ENCODE measurements at regions not wholly inside any gene's neighbourhood (a gene's known extent, or its start where the extent isn't known, plus 50 kb on each side); places are given as distances from the start of the nearest gene placed in this dataset.

GRCh38 chr5:56585999-56586691, 229.2 kb upstream of the MAP3K1 start:
- no peak for DNase-seq

DNA sequence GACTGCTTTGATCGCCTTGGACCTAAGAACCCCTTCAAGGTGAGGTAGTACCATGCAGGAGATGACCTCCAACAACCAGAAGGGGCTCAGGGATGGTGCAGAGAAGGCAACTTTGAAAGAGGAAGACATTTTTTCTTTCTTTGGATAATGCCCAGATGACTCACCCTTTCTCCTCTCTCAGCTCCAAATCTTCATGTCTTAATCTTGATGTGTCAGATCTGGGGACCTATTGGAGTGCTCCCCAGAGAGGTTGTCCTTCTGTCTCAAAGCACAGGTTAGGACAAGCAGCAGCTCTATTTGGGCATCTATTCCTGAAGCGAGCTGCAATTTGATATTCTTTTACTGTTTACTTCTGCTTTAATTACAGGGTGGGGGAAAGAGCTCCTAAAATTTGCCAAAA, 229.9 kb upstream of the MAP3K1 start:
- DNase-seq, result no peak

GRCh38 chr5:56581426-56581825, 233.9 kb upstream of the MAP3K1 start:
- DNase-seq, result no peak

- no peak for DNase-seq
Measured at GRCh38 chr5:56580864-56581263, 234.5 kb upstream of the MAP3K1 start.

DNA sequence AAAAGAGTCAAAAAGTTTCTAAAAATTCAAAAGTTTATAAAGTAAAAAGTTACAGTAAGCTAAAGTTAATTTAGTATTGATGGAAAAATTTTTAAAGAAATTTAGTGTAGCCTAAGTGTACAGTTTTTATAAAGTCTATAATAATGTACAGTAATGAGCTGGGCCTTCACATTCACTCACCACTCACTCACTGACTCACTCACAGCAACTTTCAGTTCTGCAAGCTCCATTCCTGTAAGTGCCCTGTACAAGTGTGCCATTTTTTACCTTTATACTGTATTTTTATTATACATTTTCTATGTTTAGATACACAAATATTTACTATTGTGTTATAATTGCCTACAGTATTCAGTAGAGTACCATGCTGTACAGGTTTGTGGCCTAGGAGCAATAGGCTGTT, 239.5 kb upstream of the MAP3K1 start:
- DNase-seq, result no peak

GRCh38 chr5:56574778-56575177, 240.6 kb upstream of the MAP3K1 start:
- no peak for DNase-seq

DNA sequence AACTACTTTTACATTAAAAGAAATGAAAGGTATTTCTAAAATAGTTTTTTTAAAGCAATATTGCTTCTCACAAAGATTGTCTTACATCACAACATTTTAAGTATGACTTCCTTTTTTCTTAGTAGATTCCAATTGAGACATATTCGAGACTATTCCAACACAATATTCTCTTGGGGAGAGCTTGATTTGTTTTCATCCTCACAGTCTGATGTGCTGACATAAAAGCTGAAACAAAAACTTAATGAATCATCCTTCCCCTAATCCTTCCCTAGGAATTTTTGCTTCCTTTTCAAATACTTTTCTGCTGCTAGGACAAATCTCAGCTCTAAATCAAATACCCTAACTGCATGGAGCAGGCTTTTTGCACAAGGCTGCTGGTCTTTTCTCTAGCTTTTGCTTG, 245.8 kb upstream of the MAP3K1 start:
- no peak for DNase-seq

DNA sequence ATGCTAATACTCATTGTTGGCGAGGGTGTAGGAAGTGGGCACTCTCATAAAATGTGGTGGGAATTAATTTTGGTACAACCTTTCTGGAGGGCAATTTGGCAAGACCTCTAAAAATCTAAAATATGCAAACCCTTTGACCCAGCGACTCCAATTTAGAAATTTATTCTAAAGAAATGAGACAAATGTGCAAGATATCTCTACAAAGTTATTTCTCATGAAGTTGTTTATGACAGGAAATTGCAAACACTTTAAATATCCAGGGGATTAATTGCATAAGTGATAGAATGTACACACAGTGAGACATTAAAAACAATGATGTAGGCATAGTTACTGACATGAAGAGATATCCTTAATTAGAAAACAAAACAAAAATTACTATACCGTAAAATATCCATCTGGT, 246.3 kb upstream of the MAP3K1 start:
- DNase-seq, result no peak

- no peak for DNase-seq
Measured at GRCh38 chr5:56567278-56567677, 248.1 kb upstream of the MAP3K1 start.

- DNase-seq, result no peak
Measured at GRCh38 chr5:56566374-56567249, 248.7 kb upstream of the MAP3K1 start.

GRCh38 chr5:56565644-56566043, 249.7 kb upstream of the MAP3K1 start:
- no peak for DNase-seq

- no peak for DNase-seq
Measured at GRCh38 chr5:56565283-56565615, 250.1 kb upstream of the MAP3K1 start.

- no peak for DNase-seq
Measured at GRCh38 chr5:56564541-56565282, 250.6 kb upstream of the MAP3K1 start.

GRCh38 chr5:56561455-56561854, 253.9 kb upstream of the MAP3K1 start:
- no peak for DNase-seq

- DNase-seq, result no peak
Measured at GRCh38 chr5:56558131-56558745, 257.1 kb upstream of the MAP3K1 start.

DNA sequence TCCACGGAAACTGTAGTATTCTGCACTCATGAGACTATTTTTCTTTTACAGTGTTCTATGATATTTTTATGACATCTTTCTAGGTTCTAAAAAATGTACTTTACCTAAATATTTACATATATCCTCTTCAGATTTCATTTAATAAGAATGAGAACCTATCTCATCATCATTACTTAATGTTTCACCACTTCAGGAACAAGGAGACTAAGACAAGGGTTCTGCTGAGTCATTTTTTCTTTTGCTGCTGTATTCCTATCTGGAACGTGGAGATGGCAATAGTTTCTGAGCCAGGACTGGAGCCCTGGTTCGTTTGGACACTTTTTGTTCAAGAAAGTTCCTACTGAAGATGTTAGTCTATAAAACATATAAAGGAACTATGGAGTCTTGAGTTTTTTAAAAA, 258.2 kb upstream of the MAP3K1 start:
- no peak for DNase-seq

DNA sequence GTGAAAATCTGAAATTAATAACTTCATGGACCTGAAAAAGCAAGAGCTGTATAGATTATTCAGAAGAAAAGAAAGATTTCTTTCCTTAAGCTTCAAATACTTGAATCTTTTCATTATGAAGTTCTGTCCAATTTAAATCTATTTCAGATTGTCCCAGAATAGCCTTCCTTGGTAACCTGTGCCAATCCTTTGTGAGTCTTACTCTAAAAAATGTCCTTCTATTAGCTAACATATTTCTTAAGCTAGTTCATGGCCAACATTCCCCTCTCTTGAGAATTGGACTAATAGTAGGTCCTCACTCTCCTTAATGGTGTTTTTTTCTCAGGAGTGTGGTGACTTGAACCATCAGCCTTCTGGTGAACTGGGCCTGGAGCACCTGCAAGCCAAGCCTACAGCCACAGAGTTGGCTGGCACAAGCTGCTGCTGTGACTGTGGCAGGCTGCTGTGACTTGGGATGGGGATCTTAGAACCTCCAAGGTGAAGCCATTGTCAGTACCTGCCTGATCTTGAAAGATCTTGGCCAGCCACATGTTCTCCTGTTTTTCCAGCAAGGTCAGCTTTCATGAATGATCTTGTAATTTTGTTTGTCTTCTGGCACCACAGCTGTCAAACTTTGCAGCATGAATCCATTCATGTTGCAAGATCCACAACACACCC, 262.6 kb upstream of the MAP3K1 start:
- no peak for DNase-seq

DNA sequence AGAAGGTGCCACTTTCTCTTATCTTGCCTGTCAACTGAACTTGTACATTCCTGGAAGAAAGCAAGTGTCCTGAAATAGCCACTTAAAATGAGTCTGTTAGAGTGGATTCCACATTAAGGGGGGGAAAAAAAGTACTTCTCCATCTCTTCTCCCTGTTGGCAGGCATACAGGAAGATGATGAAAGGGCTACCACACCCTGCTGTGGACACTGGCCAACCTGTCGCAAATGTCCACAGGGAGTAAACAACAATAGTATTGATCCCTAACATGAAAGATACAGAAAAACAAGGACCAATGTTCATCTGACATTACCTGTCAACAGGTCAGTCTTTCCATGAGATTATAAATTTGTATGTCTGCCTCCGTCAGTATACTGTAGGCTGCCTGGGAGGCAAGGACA, 265.1 kb upstream of the MAP3K1 start:
- no peak for DNase-seq

DNA sequence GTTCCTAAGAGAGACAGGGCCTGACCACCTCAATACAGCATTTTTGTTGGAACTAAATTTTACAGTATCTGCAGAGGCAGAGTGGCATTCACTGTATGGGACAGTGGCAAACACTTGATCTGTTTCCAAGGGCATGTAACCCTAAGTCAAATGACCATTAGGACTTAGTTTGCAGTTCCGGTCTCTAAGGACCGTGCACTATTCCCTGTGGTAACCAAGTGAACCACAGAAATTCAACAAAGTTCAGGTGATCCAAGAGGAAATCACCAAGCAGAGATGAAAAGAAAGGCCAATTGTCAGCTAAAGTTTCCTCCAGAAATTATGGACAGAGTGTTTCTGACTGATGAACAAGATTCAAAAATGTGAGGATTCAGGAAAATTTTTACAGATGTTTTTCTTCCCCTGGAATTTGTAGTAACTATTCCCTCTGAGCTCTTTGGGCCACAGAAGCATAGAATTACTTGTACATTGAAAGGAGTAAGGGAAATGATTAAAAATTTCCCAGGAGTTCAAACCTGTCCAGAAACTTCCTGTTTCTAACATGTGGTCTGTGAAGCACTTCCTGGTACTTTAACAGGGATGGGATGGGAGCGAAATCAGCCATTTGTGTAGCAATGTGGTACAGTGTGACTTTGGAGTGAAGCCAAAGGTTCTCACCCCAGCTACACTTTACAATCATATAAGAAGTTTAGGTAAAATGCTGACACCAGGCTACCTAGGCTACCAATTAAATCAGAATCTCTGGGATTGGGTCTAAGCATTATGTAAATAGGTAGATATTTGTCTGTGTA, 266.1 kb upstream of the MAP3K1 start:
- no peak for DNase-seq

DNA sequence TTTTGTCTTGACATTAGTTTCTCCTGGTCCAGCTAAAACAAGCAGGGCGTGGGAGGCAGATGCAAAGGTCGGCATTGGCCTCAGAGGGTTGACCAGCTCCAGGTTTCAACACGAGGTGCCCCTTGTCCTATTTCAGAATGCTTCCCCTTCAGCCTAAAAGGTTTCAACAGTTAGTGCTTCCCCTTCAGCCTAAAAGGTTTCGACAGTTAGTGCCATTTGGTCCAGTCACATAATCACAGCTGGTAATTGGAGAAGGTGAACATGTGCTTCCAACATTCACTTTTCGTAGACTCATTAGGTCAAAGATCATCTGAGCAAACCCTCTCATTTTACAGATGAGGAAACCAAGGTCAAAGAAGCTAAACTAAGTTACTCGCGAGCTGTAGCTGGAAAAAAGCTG, 270.3 kb upstream of the MAP3K1 start:
- no peak for DNase-seq

DNA sequence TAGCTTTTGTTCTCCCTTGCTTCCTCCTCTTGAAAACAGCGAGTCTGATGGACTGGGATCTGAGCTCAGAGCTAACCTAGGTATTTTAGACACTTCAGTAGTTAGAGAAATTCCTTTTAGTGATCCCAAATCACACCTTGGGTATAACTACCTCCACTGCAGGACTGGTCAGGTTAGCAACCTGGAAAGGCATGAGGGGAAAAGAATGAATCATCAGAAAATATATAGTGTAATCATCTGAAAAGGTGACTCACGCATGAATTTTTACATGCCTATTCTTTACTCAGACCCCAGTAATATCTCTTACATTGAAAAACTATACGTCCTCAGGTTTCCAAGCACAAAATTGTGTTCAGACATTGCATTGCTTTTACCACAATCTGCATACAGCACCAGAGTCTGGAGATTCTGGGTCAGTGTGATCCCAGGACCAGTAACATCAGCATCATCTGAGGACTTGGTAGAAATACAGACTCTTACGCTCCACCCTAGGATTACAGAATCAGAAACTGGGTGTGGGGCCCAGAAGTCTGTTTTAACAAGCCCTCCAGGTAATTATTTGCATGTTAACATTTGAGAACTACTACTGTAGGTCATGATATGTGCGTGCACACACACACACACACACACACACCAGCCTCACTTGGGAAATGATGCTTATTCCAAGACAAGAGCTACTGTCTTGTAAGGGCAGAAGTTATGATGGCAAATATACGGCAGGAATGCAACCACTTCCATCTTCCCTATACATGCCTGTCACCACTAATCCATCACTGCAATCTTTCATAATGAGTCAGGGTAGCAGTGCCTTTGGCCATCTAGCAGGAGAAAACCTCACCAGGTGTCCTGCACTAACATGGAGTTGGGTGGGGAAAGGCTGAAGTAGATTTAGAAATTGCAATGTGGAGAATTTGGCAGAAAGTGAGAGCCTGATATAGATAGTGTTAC, 271.6 kb upstream of the MAP3K1 start:
- no peak for DNase-seq
